HL-60/S4 treated with retinoic acid at 250 ng/mL for 4 days and 3 days (cell line): ENCODE measurements at regions not wholly inside any gene's neighbourhood (a gene's known extent, or its start where the extent isn't known, plus 50 kb on each side); places are given as distances from the start of the nearest gene placed in this dataset.

Experiments used
- in situ Hi-C: fragments of 300-500 bp; cut with MboI; formaldehyde crosslinking; loops from 2 replicates; pipeline ENCODE4 v1.7.0; 2022; ENCODE audit warnings: low sequenced_read_pairs

- in situ Hi-C loops: no loop called here
These were observed 154.4 kb downstream of the SETD4 start for GRCh38 chr21:35905963-35906345.

- in situ Hi-C loops: no loop called here
These were observed 155.0 kb downstream of the SETD4 start for GRCh38 chr21:35905096-35905962.

- in situ Hi-C loops: no loop called here
These were observed 159.8 kb downstream of the SETD4 start for GRCh38 chr21:35900539-35900938.

- in situ Hi-C loops: no loop called here
These were observed 164.3 kb downstream of the SETD4 start for GRCh38 chr21:35896060-35896459.

- in situ Hi-C loops: no loop called here
These were observed 164.7 kb downstream of the SETD4 start for GRCh38 chr21:35895598-35895997.

- in situ Hi-C loops: no loop called here
These were observed 167.2 kb downstream of the SETD4 start for GRCh38 chr21:35893156-35893555.

- in situ Hi-C loops: no loop called here
These were observed 173.4 kb downstream of the SETD4 start for GRCh38 chr21:35886887-35887286.

GRCh38 chr21:35885942-35886541 is 174.3 kb downstream of the SETD4 start:
- in situ Hi-C loops: no loop called here

- in situ Hi-C loops: no loop called here
These were observed 177.5 kb downstream of the SETD4 start for GRCh38 chr21:35882791-35883240.

- in situ Hi-C loops: no loop called here
These were observed 186.9 kb downstream of the SETD4 start for GRCh38 chr21:35873441-35873840.

- in situ Hi-C loops: no loop called here
These were observed 188.4 kb downstream of the SETD4 start for GRCh38 chr21:35871906-35872305.

GRCh38 chr21:35868869-35869223 is 191.5 kb downstream of the SETD4 start:
- in situ Hi-C loops: loop anchor here (10.0 kb wide), 1 partner anchor 64 kb away; no protein-coding TSS in a partner anchor

GRCh38 chr21:35868005-35868868 is 192.1 kb downstream of the SETD4 start:
- in situ Hi-C loops: loop anchor here (10.0 kb wide), 1 partner anchor 63 kb away; no protein-coding TSS in a partner anchor

GRCh38 chr21:35864039-35864438 is 196.3 kb downstream of the SETD4 start:
- in situ Hi-C loops: loop anchor here (10.0 kb wide), 1 partner anchor 59 kb away; no protein-coding TSS in a partner anchor

GRCh38 chr21:35862969-35863368 is 197.4 kb downstream of the SETD4 start:
- in situ Hi-C loops: loop anchor here (10.0 kb wide), 1 partner anchor 58 kb away; no protein-coding TSS in a partner anchor

GRCh38 chr21:35861661-35862060 is 198.7 kb downstream of the SETD4 start:
- in situ Hi-C loops: loop anchor here (10.0 kb wide), 1 partner anchor 57 kb away; no protein-coding TSS in a partner anchor

GRCh38 chr21:35860189-35860869 is 200.0 kb downstream of the SETD4 start:
- in situ Hi-C loops: loop anchor here (10.0 kb wide), 1 partner anchor 56 kb away; no protein-coding TSS in a partner anchor

GRCh38 chr21:35859677-35860076 is 200.6 kb downstream of the SETD4 start:
- in situ Hi-C loops: loop anchor here (10.0 kb wide), 1 partner anchor 55 kb away; no protein-coding TSS in a partner anchor

- in situ Hi-C loops: no loop called here
These were observed 203.2 kb downstream of the SETD4 start for GRCh38 chr21:35857095-35857494.

- in situ Hi-C loops: no loop called here
These were observed 204.8 kb downstream of the SETD4 start for GRCh38 chr21:35855484-35855883.
